ENCODE measurements at regions not wholly inside any gene's neighbourhood (a gene's known extent, or its start where the extent isn't known, plus 50 kb on each side); places are given as distances from the start of the nearest gene placed in this dataset.

DNA sequence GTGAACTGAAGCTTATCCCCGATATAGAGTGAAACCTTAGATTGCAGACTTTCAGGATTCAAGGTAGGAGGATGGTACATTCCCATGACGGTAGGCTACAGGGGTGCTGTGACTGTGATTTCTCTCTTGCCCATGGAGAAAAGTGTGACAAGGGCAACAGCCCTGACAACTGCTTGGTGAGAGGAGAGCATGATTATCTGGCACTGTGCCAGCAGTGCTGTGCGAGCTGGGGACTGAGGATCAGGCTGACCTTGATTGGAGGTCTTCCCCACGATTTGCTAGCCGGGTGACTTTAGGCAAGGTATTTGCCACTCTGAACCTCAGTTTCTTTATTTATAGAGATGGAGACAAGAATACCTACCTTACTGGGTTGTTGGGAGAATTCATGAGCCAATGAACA, 229.5 kb downstream of the PTEN start:
- Histone ChIP-seq H3K4me3 (no peak overlapping the region), H3K27ac (ENCODE audit: control insufficient read depth, insufficient read depth) (peak overlapping the region; percentile 97; the same call in 1 of the 2 replicates), H3K9ac (ENCODE audit: control insufficient read depth, insufficient read depth, low read length) (peak overlapping the region; percentile 9; the same call in 1 of the 2 replicates), H3K27me3 (replicated peaks in 1 of 2; ENCODE audit: control insufficient read depth in 2 of 2, insufficient read depth in 2 of 2, low read length in 1 of 2) (no peaks in the 10 kb centered on the region), H3K79me2 (ENCODE audit: control insufficient read depth, insufficient read depth, low read length) (no peaks in the 10 kb centered on the region), H3K36me3 (ENCODE audit: control insufficient read depth in 2 of 2, insufficient read depth in 2 of 2, low read length in 1 of 2) (no peaks in the 10 kb centered on the region), H4K20me1 (ENCODE audit: control insufficient read depth, insufficient read depth) (no peaks in the 10 kb centered on the region), H2AFZ (ENCODE audit: control insufficient read depth, low read depth, low read length) (no peak overlapping the region), H3K9me3 (replicated peaks; ENCODE audit: control insufficient read depth, insufficient read depth, low read length) (no peaks in the 10 kb centered on the region), H3K4me2 (ENCODE audit: control insufficient read depth, insufficient read depth) (peak overlapping the region; percentile 72; the same call in 1 of the 2 replicates), H3K4me1 (ENCODE audit: control insufficient read depth, insufficient read depth, low read length) (peaks cover 31% of the 10 kb centered on the region)
- intact Hi-C loops (cut with micrococcal nuclease; ENCODE audit: unreplicated experiment) (no loop called here), in situ Hi-C loops (cut with MboI) (no loop called here)
- ChIA-PET POLR2A (interaction anchor here (1.0 to 2.0 kb wide), 2 partner anchors 13 to 14 kb away, joined by 3 to 12 read pairs; no protein-coding TSS in a partner anchor), CTCF (interaction anchor here (1.5 to 5.2 kb wide), 4 partner anchors 13 to 295 kb away, joined by 4 to 41 read pairs (median 34); no protein-coding TSS in a partner anchor), SMC1A (ENCODE audit: uncharacterized antibody, unreplicated experiment) (interaction anchor here (0.8 to 13.1 kb wide), 6 partner anchors 12 to 295 kb away, joined by 3 to 210 read pairs (median 70); no protein-coding TSS in a partner anchor), RAD21 (ENCODE audit: unreplicated experiment) (interaction anchor here (1.8 to 5.3 kb wide), 7 partner anchors 13 to 296 kb away, joined by 4 to 89 read pairs (median 62); no protein-coding TSS in a partner anchor)
- DNase-seq (ENCODE audit: low read depth, low spot score): no peak
- no TSS peak for BruUV-seq (replicated peaks)
- TF ChIP-seq POLR2AphosphoS5 (IDR thresholded peaks at IDR 0.05; ENCODE audit: low read length) (peak; percentile 50; the same call in 1 of the 2 replicates), KDM1A (IDR thresholded peaks at IDR 0.05; ENCODE audit: borderline replicate concordance) (no peak), RCOR1 (conservative IDR thresholded peaks at IDR 0.05; ENCODE audit: low read depth, low read length) (no peak), MEF2B (IDR thresholded peaks at IDR 0.05; ENCODE audit: partially characterized antibody, poor library complexity, severe bottlenecking) (no peak), RFX5 (IDR thresholded peaks at IDR 0.05; ENCODE audit: low read depth, low read length) (no peak), CBX5 (IDR thresholded peaks at IDR 0.05; ENCODE audit: low read depth) (no peak), GATAD2B (conservative IDR thresholded peaks at IDR 0.05; ENCODE audit: low read depth) (no peak), TCF12 (IDR thresholded peaks at IDR 0.05; ENCODE audit: low read depth, low read length) (no peak), PAX5 (IDR thresholded peaks at IDR 0.05; ENCODE audit: borderline replicate concordance, low read depth, low read length) (no peak), POLR2A (IDR thresholded peaks at IDR 0.05; ENCODE audit: low read depth, low read length) (no peak), SMAD1 (IDR thresholded peaks at IDR 0.05; ENCODE audit: low read depth, partially characterized antibody) (peak; percentile 93), FOS (IDR thresholded peaks at IDR 0.05; ENCODE audit: borderline replicate concordance, extremely low read depth, insufficient read length) (no peak)
- TF ChIP-seq, protein P1, sequence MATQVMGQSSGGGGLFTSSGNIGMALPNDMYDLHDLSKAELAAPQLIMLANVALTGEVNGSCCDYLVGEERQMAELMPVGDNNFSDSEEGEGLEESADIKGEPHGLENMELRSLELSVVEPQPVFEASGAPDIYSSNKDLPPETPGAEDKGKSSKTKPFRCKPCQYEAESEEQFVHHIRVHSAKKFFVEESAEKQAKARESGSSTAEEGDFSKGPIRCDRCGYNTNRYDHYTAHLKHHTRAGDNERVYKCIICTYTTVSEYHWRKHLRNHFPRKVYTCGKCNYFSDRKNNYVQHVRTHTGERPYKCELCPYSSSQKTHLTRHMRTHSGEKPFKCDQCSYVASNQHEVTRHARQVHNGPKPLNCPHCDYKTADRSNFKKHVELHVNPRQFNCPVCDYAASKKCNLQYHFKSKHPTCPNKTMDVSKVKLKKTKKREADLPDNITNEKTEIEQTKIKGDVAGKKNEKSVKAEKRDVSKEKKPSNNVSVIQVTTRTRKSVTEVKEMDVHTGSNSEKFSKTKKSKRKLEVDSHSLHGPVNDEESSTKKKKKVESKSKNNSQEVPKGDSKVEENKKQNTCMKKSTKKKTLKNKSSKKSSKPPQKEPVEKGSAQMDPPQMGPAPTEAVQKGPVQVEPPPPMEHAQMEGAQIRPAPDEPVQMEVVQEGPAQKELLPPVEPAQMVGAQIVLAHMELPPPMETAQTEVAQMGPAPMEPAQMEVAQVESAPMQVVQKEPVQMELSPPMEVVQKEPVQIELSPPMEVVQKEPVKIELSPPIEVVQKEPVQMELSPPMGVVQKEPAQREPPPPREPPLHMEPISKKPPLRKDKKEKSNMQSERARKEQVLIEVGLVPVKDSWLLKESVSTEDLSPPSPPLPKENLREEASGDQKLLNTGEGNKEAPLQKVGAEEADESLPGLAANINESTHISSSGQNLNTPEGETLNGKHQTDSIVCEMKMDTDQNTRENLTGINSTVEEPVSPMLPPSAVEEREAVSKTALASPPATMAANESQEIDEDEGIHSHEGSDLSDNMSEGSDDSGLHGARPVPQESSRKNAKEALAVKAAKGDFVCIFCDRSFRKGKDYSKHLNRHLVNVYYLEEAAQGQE (IDR thresholded peaks at IDR 0.05; ENCODE audit: low read depth, low read length): no peak
- TF ChIP-seq, protein P2, sequence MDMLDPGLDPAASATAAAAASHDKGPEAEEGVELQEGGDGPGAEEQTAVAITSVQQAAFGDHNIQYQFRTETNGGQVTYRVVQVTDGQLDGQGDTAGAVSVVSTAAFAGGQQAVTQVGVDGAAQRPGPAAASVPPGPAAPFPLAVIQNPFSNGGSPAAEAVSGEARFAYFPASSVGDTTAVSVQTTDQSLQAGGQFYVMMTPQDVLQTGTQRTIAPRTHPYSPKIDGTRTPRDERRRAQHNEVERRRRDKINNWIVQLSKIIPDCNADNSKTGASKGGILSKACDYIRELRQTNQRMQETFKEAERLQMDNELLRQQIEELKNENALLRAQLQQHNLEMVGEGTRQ (IDR thresholded peaks at IDR 0.05; ENCODE audit: borderline replicate concordance, low read depth, low read length): no peak
- TF ChIP-seq, protein P3, sequence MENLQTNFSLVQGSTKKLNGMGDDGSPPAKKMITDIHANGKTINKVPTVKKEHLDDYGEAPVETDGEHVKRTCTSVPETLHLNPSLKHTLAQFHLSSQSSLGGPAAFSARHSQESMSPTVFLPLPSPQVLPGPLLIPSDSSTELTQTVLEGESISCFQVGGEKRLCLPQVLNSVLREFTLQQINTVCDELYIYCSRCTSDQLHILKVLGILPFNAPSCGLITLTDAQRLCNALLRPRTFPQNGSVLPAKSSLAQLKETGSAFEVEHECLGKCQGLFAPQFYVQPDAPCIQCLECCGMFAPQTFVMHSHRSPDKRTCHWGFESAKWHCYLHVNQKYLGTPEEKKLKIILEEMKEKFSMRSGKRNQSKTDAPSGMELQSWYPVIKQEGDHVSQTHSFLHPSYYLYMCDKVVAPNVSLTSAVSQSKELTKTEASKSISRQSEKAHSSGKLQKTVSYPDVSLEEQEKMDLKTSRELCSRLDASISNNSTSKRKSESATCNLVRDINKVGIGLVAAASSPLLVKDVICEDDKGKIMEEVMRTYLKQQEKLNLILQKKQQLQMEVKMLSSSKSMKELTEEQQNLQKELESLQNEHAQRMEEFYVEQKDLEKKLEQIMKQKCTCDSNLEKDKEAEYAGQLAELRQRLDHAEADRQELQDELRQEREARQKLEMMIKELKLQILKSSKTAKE (IDR thresholded peaks at IDR 0.05; ENCODE audit: low read depth, poor library complexity, severe bottlenecking): peak; percentile 48
- TF ChIP-seq, protein P4, sequence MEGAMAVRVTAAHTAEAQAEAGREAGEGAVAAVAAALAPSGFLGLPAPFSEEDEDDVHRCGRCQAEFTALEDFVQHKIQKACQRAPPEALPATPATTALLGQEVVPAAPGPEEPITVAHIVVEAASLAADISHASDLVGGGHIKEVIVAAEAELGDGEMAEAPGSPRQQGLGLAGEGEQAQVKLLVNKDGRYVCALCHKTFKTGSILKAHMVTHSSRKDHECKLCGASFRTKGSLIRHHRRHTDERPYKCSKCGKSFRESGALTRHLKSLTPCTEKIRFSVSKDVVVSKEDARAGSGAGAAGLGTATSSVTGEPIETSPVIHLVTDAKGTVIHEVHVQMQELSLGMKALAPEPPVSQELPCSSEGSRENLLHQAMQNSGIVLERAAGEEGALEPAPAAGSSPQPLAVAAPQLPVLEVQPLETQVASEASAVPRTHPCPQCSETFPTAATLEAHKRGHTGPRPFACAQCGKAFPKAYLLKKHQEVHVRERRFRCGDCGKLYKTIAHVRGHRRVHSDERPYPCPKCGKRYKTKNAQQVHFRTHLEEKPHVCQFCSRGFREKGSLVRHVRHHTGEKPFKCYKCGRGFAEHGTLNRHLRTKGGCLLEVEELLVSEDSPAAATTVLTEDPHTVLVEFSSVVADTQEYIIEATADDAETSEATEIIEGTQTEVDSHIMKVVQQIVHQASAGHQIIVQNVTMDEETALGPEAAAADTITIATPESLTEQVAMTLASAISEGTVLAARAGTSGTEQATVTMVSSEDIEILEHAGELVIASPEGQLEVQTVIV (IDR thresholded peaks at IDR 0.05; ENCODE audit: borderline replicate concordance, partially characterized antibody): no peak
- no peak for ATAC-seq
- no peak for FAIRE-seq
- 96% methylated on average over 5 of the region's 5 CpGs for WGBS (ENCODE audit: insufficient coverage, insufficient replicate concordance, low lambda C conversion rate, missing lambda C conversion rate)

All from GM12878 (cell line).